Panc1 (cell line): ENCODE measurements at regions not wholly inside any gene's neighbourhood (a gene's known extent, or its start where the extent isn't known, plus 50 kb on each side); places are given as distances from the start of the nearest gene placed in this dataset.

Experiments
- POLR2AphosphoS5 ChIP-seq: IDR thresholded peaks from 2 replicates; pipeline ENCODE4 v1.6.1; 2012; ENCODE audit warnings: mild to moderate bottlenecking, low read depth, low read length, moderate library complexity
- TCF7L2 ChIP-seq: IDR thresholded peaks from 2 replicates; pipeline ENCODE4 v1.6.1; 2011; ENCODE audit warnings: mild to moderate bottlenecking, low read depth, low read length, inconsistent platforms
- TF ChIP-seq, protein P1 (sequence below): fragments of 450-650 bp; IDR thresholded peaks from 2 replicates; pipeline ENCODE4 v1.5.1; 2017; ENCODE audit warnings: mild to moderate bottlenecking

DNA sequence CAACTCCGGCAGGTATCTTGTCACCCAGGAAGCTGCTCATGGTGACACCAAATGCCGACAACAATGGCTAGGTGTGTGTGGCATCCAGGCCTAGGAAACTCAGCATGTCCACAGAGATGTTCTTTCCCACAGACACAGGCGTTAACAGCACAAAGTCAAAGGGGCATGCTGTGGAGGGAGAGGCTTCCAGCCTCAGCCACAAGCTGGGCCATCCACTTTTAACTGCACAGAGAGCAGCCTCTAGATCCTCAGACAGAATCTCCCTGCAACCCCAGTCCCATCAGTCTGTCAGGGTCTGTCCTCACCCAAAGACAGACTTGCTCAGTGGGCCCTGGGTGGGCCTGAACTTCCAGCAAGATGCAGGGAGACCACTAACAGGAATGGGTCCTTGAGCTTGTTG, 58.5 kb upstream of the BCAR3 start:
- TF ChIP-seq, protein P1, sequence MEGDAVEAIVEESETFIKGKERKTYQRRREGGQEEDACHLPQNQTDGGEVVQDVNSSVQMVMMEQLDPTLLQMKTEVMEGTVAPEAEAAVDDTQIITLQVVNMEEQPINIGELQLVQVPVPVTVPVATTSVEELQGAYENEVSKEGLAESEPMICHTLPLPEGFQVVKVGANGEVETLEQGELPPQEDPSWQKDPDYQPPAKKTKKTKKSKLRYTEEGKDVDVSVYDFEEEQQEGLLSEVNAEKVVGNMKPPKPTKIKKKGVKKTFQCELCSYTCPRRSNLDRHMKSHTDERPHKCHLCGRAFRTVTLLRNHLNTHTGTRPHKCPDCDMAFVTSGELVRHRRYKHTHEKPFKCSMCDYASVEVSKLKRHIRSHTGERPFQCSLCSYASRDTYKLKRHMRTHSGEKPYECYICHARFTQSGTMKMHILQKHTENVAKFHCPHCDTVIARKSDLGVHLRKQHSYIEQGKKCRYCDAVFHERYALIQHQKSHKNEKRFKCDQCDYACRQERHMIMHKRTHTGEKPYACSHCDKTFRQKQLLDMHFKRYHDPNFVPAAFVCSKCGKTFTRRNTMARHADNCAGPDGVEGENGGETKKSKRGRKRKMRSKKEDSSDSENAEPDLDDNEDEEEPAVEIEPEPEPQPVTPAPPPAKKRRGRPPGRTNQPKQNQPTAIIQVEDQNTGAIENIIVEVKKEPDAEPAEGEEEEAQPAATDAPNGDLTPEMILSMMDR = no peak
- TF ChIP-seq POLR2AphosphoS5 (no peak), TCF7L2 (no peak)
